HG02943 (cell line): ENCODE measurements at regions not wholly inside any gene's neighbourhood (a gene's known extent, or its start where the extent isn't known, plus 50 kb on each side); places are given as distances from the start of the nearest gene placed in this dataset.
"Not testable (repeated sequence)": the region's sequence is repeated elsewhere in the genome, so short reads cannot be mapped to it uniquely, and the experiment has no call there.

Source experiments
- ATAC-seq: cut with Tn5 transposase; IDR thresholded peaks from one replicate; pipeline ENCODE4 v1.9.1; 2021; ENCODE audit warnings: mild to moderate bottlenecking, low read depth, moderate library complexity; ENCODE audit not compliant: unreplicated experiment

GRCh38 chr5:60546207-60546606 lies 153.8 kb downstream of the DEPDC1B start:
- ATAC-seq = no peak

DNA sequence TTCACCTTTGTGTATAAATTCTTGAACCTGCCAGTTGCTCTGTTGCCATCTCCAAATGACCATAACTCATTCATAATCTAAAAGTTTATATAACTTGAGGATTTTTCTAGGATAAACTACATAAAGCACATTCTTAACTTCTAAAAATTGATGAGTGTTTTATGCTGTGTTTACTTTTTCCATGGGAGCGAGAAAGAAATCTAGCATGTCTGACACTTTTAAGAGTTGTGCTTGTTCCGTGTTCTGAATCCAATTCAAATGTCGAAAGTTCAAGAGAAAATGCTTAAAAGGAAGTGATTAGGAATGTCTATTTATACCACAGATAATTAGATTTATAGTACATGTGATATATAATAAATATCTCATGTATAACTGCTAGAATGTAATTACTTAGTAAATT lies 154.4 kb downstream of the DEPDC1B start:
- no peak for ATAC-seq

DNA sequence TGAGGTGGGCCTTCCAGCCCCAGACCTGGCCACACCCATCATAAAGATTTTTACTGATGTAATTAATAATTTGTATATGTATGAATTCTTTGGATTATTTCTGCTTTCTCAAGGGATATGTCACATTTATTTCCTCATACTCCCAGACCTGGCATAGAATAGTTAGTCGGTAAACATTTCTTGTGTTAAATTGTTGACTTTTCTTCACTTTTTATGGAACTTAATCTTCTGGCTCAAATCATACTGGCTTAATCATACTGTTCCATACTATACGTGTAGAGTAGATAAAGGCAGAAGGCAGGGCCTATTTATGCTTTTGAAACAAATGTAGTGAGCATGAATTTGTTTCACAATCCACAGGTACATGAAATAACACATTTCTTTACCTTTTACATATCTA lies 155.8 kb downstream of the DEPDC1B start:
- ATAC-seq = no peak

DNA sequence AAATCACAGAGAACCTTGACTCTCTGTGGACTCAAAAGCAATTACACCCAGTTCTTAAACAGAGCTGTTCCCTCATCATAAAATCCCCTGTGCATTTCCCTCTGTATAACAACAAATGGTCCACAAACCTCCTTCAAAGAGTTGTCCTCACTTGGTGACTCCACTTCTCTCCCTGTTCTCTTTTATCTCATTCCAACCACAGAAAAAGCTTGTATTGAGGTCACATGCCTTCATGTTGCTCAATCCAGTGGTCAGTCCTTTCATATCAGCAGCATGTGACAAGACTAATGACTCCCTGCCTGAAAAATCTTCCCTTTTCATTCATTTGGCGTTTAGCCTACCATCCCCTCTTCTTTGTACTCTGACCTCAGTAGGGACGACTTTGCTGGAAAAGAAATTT lies 158.0 kb downstream of the DEPDC1B start:
- ATAC-seq = no peak

DNA sequence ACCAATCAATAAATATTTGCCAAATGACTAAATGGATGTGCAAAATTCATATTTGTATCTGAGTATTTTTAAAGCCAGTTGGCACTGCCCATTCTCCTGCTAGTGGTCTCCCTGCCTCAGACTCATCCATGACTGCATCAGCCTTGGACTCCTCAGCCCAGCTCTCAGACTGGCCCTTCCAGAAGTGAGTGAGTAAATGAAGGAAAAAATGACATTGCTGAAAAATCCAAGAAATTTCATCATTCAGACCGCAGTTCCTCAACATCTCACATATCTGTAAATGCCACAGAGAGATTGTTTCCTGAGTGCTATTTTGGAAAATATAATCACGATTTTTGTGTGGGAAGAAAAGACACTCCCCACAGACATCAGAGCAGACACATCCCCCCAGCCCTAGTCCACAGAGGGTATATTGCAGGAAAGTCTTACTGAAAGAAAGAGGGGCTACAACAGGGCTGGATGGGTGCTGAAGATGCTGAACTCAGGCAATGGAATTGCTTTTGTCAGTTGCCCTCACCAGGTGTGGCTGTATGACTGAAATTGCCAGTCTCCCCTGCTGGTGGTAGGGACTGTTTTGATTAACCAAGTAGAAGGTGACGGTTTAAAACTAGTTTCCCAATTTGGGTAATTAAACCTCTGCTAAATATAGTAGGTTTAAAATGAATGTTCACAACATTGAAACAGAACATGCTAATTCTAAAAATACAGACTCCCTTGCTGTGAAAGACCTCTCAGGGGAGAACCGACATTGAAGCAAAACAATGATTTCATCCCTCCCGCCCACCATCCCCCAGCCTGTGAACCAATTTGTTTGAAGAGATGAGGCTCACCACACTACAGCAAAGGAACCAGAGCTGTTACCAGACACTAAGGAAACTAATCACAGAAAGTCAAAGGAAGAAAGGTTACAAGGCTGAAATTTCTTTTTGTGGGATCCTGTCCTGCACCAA lies 158.8 kb downstream of the DEPDC1B start:
- ATAC-seq = peak; percentile 80

DNA sequence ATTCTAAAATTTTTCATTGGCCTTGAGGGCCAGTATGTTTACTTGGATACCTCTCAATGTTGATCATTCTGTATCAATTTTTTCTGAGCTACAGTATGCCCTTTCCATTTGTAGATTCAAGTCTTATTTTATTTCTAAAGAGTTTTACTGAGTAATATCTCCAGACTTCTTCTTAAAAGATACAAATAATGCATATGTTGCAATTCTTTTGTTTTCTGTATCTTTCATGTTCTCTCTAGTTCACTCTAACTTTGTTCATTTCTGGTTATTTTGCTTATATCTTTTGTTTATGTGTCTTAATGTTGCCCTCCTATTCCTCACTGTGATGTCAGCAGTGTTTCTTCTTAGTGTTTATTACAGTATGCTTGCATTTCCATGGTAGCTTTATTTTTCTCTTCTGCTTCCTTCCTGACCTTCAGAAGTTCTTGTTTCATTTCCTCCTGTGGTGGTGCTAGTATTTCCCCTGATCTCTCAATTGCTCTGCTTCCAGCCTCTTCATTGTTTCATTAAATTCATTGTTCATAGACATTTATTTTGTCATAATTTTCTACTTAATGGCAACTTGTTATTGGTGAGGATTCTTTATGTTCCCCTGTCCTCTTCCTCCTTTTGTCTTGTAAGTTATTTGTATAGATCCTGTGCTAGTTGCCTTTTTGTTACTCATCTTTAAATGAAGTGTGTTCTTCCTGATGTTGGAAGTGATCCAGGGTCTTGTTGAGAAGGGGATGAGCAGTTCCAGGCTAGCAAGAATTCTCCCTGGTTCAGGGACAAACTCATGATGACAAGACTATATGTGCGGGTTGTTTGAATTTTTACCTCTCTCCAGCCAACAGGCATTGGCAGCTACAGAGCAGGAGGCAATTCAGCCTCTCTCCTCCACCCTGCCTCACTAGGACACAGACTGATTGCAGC lies 160.8 kb downstream of the DEPDC1B start:
- ATAC-seq = no peak

DNA sequence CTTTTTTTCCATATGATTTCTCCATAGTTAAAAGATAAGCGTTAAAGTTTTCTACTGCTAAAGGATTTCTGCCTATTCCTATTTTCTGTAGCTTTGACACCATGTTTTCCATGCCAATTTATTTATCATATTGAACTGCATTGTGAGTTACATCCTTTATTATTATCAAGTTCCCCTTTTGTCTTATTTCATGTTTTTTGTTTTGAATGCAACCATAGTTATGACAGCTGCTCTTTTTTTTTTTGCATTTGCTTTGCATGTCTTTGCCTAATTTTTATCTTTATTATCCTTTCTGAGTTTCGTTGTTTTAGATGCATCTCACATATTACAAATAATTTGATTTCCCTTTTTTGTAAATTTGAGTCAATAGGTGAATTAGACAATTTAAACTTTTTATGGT lies 161.5 kb downstream of the DEPDC1B start:
- no peak for ATAC-seq

DNA sequence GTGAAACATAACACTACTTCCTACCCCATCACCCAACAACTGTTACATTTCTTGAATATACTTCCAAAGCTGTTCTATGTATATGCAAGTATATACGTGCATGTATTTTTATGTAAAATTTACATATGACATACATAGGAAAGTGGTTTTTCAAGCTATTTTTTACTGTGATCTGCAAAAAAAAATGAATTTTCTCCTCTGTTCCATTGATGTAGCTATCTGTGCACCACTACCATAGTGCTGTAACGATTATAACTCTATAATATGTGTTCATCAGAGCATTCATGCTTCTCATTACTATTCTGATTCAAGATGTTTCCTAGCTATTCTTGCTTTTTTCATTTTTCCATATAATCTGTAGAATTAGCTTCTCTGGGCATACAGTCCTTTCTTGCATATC lies 164.0 kb downstream of the DEPDC1B start:
- ATAC-seq = no peak

DNA sequence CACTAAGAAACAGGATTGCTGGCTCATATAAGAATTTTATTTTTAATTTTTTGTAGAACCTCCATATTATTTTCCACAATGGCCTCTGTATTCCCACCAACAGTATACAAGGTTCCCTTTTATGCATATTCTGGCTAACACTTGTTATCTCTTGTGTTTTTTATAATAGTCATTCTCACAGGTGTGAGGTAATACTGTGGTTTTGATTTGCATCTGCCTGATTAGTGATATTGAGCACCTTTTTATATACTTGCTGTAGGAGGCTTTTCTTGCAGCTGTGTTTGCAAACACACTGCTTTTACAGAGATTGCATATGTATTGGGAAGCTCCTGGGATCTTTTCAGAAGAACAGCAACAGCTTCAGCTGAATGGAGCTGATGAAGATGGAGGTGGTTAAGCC lies 164.8 kb downstream of the DEPDC1B start:
- ATAC-seq = no peak

GRCh38 chr5:60533789-60534188 lies 166.2 kb downstream of the DEPDC1B start:
- no peak for ATAC-seq

GRCh38 chr5:60532796-60533195 lies 167.2 kb downstream of the DEPDC1B start:
- ATAC-seq = not testable (repeated sequence)

GRCh38 chr5:60530144-60530848 lies 169.7 kb downstream of the DEPDC1B start:
- ATAC-seq = not testable (repeated sequence)

GRCh38 chr5:60529001-60529400 lies 171.0 kb downstream of the DEPDC1B start:
- ATAC-seq = no peak

DNA sequence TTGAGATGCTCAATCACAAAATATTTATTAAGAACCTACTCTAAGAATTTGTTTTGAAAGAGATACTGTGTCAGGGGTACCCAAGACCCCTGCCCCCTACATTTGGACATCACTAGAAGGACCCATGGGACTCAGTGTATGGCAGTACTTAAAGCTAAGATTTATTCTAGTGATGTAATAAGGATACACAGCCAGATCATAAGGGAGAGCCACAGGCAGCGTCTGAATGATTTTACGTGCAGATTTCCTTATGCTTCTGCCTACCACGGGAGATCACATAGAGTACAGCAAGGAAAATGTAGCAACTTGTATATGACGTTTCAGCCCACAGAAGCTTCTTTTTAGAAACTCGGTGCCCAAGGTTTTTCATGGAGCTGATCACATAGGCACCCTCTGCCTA lies 172.9 kb downstream of the DEPDC1B start:
- ATAC-seq = no peak

GRCh38 chr5:60526336-60526875 lies 173.6 kb downstream of the DEPDC1B start:
- no peak for ATAC-seq

GRCh38 chr5:60522292-60522905 lies 177.6 kb downstream of the DEPDC1B start:
- peak; percentile 70 for ATAC-seq

GRCh38 chr5:60521376-60522291 lies 178.3 kb downstream of the DEPDC1B start:
- peak; percentile 55 for ATAC-seq

- ATAC-seq = no peak
Measured at GRCh38 chr5:60520451-60521227, 179.3 kb downstream of the DEPDC1B start.
